Ovary (tissue), 3 donors: ENCODE measurements at regions not wholly inside any gene's neighbourhood (a gene's known extent, or its start where the extent isn't known, plus 50 kb on each side); places are given as distances from the start of the nearest gene placed in this dataset.

Source experiments
- CTCF ChIP-seq, 3 donors: fragments of 450-650 bp in 2 of 3; fragments of 200-600 bp in 1 of 3; IDR thresholded peaks; one replicate each; pipeline versions ENCODE4 v1.5.1 to v1.8.0; 2016 to 2022; ENCODE audit warnings: antibody characterized with exemption in 3 of 3, mild to moderate bottlenecking in 1 of 3
- EP300 ChIP-seq: sonication (generic); formaldehyde crosslinking; IDR thresholded peaks from one replicate; pipeline ENCODE4 v1.6.1; 2017; ENCODE audit warnings: antibody characterized with exemption
- POLR2A ChIP-seq: fragments of 450-650 bp; IDR thresholded peaks from one replicate; pipeline ENCODE4 v1.6.1; 2017; ENCODE audit warnings: antibody characterized with exemption, mild to moderate bottlenecking, moderate library complexity
- donor health status: DM: no; HTN: no; CAD: no.

DNA sequence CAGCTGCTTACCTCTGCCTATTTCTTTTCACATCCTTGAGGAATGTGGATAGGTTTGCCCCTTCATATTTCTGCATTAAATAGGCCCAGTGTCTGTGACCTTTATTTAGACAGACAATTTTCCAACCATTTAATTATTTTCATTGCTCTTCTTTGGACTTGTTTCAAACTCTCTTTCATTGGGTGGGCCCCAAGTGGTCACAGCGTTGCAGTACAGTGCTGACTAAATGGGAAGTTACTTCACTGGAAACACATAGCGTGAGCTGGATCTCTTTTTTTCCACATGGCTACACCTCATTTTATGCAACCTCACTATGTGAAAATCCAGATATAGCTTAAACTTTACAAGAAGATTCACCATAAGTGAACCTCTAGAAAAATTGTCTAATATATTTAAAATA lies 438.9 kb downstream of the ADAMTS20 start:
- TF ChIP-seq EP300 = no peak
- no peak for TF ChIP-seq POLR2A
- TF ChIP-seq CTCF (IDR thresholded peaks at IDR 0.05) = no peak
